ENCODE measurements at regions not wholly inside any gene's neighbourhood (a gene's known extent, or its start where the extent isn't known, plus 50 kb on each side); places are given as distances from the start of the nearest gene placed in this dataset.

- peaks cover 9 to 29% (median 11%) of the 10 kb centered on the region in 3 donors for H3K4me1 ChIP-seq (ENCODE audit: control insufficient read depth in 2 of 3, insufficient read depth in 2 of 3, low read depth in 1 of 3, low read length in 3 of 3)
- FAIRE-seq (peak; percentile 60), DNase-seq (peak in 3 of 5 donors; percentile 30 to 70 (median 66))
- intact Hi-C loops (cut with DNase I): no loop called here
- H3K27me3 ChIP-seq (ENCODE audit: control insufficient read depth, insufficient read depth, low read length): no peaks in the 10 kb centered on the region
- H3K9ac ChIP-seq (ENCODE audit: low read length in 3 of 3): no peak overlapping the region
- H3K27ac ChIP-seq (ENCODE audit: low read depth in 2 of 2, low read length in 2 of 2): peak overlapping the region; percentile 44 to 56
- H3K36me3 ChIP-seq (ENCODE audit: control insufficient read depth in 2 of 3, insufficient read depth in 3 of 3, low read length in 3 of 3): no peaks in the 10 kb centered on the region
- peak; percentile 31 for TF ChIP-seq CTCF (IDR thresholded peaks at IDR 0.05; ENCODE audit: borderline replicate concordance, extremely low read depth, insufficient read depth)
- H3K9me3 ChIP-seq (ENCODE audit: control insufficient read depth in 2 of 3, insufficient read depth in 1 of 3, low read length in 3 of 3): no peaks in the 10 kb centered on the region
- no peak overlapping the region for H3K4me3 ChIP-seq (ENCODE audit: low read length in 3 of 3)
Observed at GRCh38 chr10:61835069-61835945, 66.2 kb upstream of the ARID5B start.

GRCh38 chr10:61835946-61836887, 65.3 kb upstream of the ARID5B start:
- peak overlapping the region in 1 of 3 donors; percentile 28 for H3K4me3 ChIP-seq (ENCODE audit: low read length in 3 of 3)
- H3K9me3 ChIP-seq (ENCODE audit: control insufficient read depth in 2 of 3, insufficient read depth in 1 of 3, low read length in 3 of 3): no peaks in the 10 kb centered on the region
- no peaks in the 10 kb centered on the region for H3K36me3 ChIP-seq (ENCODE audit: control insufficient read depth in 2 of 3, insufficient read depth in 3 of 3, low read length in 3 of 3)
- intact Hi-C loops (cut with DNase I): no loop called here
- peak overlapping the region; percentile 38 to 56 for H3K27ac ChIP-seq (ENCODE audit: low read depth in 2 of 2, low read length in 2 of 2)
- peak in 2 of 5 donors; percentile 44 to 53 for DNase-seq
- H3K4me1 ChIP-seq (ENCODE audit: control insufficient read depth in 2 of 3, insufficient read depth in 2 of 3, low read depth in 1 of 3, low read length in 3 of 3): peaks cover 10 to 38% (median 11%) of the 10 kb centered on the region in 3 donors
- no peak for FAIRE-seq
- no peaks in the 10 kb centered on the region for H3K27me3 ChIP-seq (ENCODE audit: control insufficient read depth, insufficient read depth, low read length)
- peak overlapping the region in 1 of 3 donors; percentile 8 for H3K9ac ChIP-seq (ENCODE audit: low read length in 3 of 3)
- no peak for TF ChIP-seq CTCF (IDR thresholded peaks at IDR 0.05; ENCODE audit: borderline replicate concordance, extremely low read depth, insufficient read depth)

GRCh38 chr10:61836888-61837754, 64.4 kb upstream of the ARID5B start:
- H3K27me3 ChIP-seq (ENCODE audit: control insufficient read depth, insufficient read depth, low read length): no peaks in the 10 kb centered on the region
- no peak for TF ChIP-seq CTCF (IDR thresholded peaks at IDR 0.05; ENCODE audit: borderline replicate concordance, extremely low read depth, insufficient read depth)
- H3K9ac ChIP-seq (ENCODE audit: low read length in 3 of 3): peak overlapping the region in 1 of 3 donors; percentile 8
- peak; percentile 67 for FAIRE-seq
- peak overlapping the region; percentile 30 to 56 for H3K27ac ChIP-seq (ENCODE audit: low read depth in 2 of 2, low read length in 2 of 2)
- peak in 2 of 5 donors; percentile 55 to 71 for DNase-seq
- H3K4me3 ChIP-seq (ENCODE audit: low read length in 3 of 3): peak overlapping the region in 1 of 3 donors; percentile 12
- no peaks in the 10 kb centered on the region for H3K36me3 ChIP-seq (ENCODE audit: control insufficient read depth in 2 of 3, insufficient read depth in 3 of 3, low read length in 3 of 3)
- intact Hi-C loops (cut with DNase I): no loop called here
- H3K4me1 ChIP-seq (ENCODE audit: control insufficient read depth in 2 of 3, insufficient read depth in 2 of 3, low read depth in 1 of 3, low read length in 3 of 3): peaks cover 10 to 40% (median 11%) of the 10 kb centered on the region in 3 donors
- no peaks in the 10 kb centered on the region for H3K9me3 ChIP-seq (ENCODE audit: control insufficient read depth in 2 of 3, insufficient read depth in 1 of 3, low read length in 3 of 3)
